K562 (cell line): ENCODE measurements at regions not wholly inside any gene's neighbourhood (a gene's known extent, or its start where the extent isn't known, plus 50 kb on each side); places are given as distances from the start of the nearest gene placed in this dataset.

ENCODE experiments used
- ATAC-seq: fragments of 200-7000 bp; cut with Tn5 transposase; 3 replicates; pipeline ENCODE4 v1.9.1; 2020; ENCODE audit warnings: moderate library complexity
- BruUV-seq: library from RNA; stranded (reverse); fragments of 400-500 nt; replicated peaks from 2 replicates; lab custom pipeline; 2021; lab: Mats Ljungman, UMichigan
- CTCF ChIA-PET: fragments of 300-600 bp; formaldehyde crosslinking; extraction: SDS; loops from one replicate; lab custom pipeline; 2021; ENCODE audit warnings: low intra/inter-chr PET ratio; lab: Yijun Ruan, JAX
- POLR2A ChIA-PET: fragments of 300-600, 350-650 bp; sonication (Branson Sonifier 250); formaldehyde crosslinking; extraction: SDS; loops from one replicate; lab custom pipeline; 2021; ENCODE audit warnings: antibody characterized with exemption, inconsistent platforms; lab: Yijun Ruan, JAX
- DNase-seq, 4 experiments: peaks; one replicate each; pipeline versions ENCODE4 v3.0.0 to v3.0.0-alpha.2; 2011 to 2018; ENCODE audit warnings: low spot score in 3 of 4, mixed read lengths in 3 of 4; ENCODE audit errors: extremely low read depth in 1 of 4
- FAIRE-seq: peaks from 2 replicates; lab custom pipeline; 2011; peaks lifted over from hg19 to GRCh38; lab: Jason Lieb, UNC
- H2AFZ ChIP-seq: 2 replicates; pipeline ENCODE4 v1.6.0; 2011; ENCODE audit warnings: low read depth, low read length, control low read depth, inconsistent platforms
- H3K27ac ChIP-seq: fragments of 200-600 bp; 3 replicates; pipeline ENCODE4 v1.8.0; 2011; ENCODE audit warnings: low read depth, mild to moderate bottlenecking, control low read depth, inconsistent platforms, low read length, moderate library complexity, mixed read lengths; ENCODE audit errors: extremely low read depth
- H3K27me3 ChIP-seq, 2 experiments: fragments of 300-600 bp in 1 of 2; 2 replicates in 1 of 2; 3 replicates in 1 of 2; pipeline versions ENCODE4 v1.6.0 to v1.8.0; 2011; ENCODE audit warnings: inconsistent platforms in 2 of 2, low read length in 2 of 2, mild to moderate bottlenecking in 1 of 2, mixed read lengths in 1 of 2, moderate library complexity in 1 of 2; ENCODE audit not compliant: control insufficient read depth in 2 of 2, insufficient read depth in 2 of 2
- H3K36me3 ChIP-seq: fragments of 300-600 bp; 3 replicates; pipeline ENCODE4 v1.8.0; 2011; ENCODE audit warnings: mild to moderate bottlenecking, low read length, inconsistent platforms; ENCODE audit not compliant: control insufficient read depth, insufficient read depth
- H3K4me1 ChIP-seq, 2 experiments: fragments of 200-600 bp in 1 of 2; replicated peaks in 1 of 2; 2 replicates in 1 of 2; 3 replicates in 1 of 2; pipeline versions ENCODE4 v1.5.1 to v1.8.0; 2011; ENCODE audit warnings: inconsistent platforms in 2 of 2, low read length in 2 of 2, mild to moderate bottlenecking in 1 of 2, mixed read lengths in 1 of 2, moderate library complexity in 1 of 2; ENCODE audit not compliant: control insufficient read depth in 2 of 2, insufficient read depth in 2 of 2
- H3K4me2 ChIP-seq: 2 replicates; pipeline ENCODE4 v1.6.1; 2011; ENCODE audit warnings: low read length, control low read depth, inconsistent platforms, mixed read lengths; ENCODE audit not compliant: insufficient read depth
- H3K4me3 ChIP-seq: fragments of 200-600 bp; sonication (generic), shearing (Covaris generic); 2 replicates; pipeline ENCODE4 v1.5.1; 2016; ENCODE audit warnings: control low read depth, inconsistent platforms
- H3K79me2 ChIP-seq: fragments of 200-600 bp; 3 replicates; pipeline ENCODE4 v1.8.0; 2011; ENCODE audit warnings: low read length, inconsistent platforms; ENCODE audit not compliant: control insufficient read depth, insufficient read depth
- H3K9ac ChIP-seq, 2 experiments: 2 replicates each; pipeline versions ENCODE4 v1.6.0 to v1.6.1; 2011; ENCODE audit warnings: low read depth in 2 of 2, low read length in 2 of 2, control low read depth in 1 of 2, inconsistent platforms in 1 of 2, mild to moderate bottlenecking in 1 of 2, mixed read lengths in 1 of 2; ENCODE audit not compliant: insufficient read depth in 1 of 2
- H3K9me1 ChIP-seq: one replicate; pipeline ENCODE4 v1.6.0; 2011; ENCODE audit warnings: inconsistent platforms, mild to moderate bottlenecking, low read length, moderate library complexity; ENCODE audit not compliant: control insufficient read depth, insufficient read depth
- H3K9me3 ChIP-seq: replicated peaks from 2 replicates; pipeline ENCODE4 v1.5.1; 2011; ENCODE audit warnings: low read depth, low read length, inconsistent platforms; ENCODE audit not compliant: control insufficient read depth, insufficient read depth
- H4K20me1 ChIP-seq: replicated peaks from 2 replicates; pipeline ENCODE4 v1.6.1; 2011; ENCODE audit warnings: low read length, inconsistent platforms, mixed read lengths; ENCODE audit not compliant: control insufficient read depth, insufficient read depth
- CTBP1 ChIP-seq: fragments of 450-650 bp; IDR thresholded peaks from 2 replicates; pipeline ENCODE4 v1.6.1; 2016; ENCODE audit warnings: borderline replicate concordance
- DMBX1 ChIP-seq: fragments of 250-450 bp; sonication (Bioruptor Pico); IDR thresholded peaks from 2 replicates; pipeline ENCODE4 v1.8.0; 2022; ENCODE audit warnings: inconsistent platforms, mild to moderate bottlenecking, moderate library complexity, borderline replicate concordance
- EP300 ChIP-seq: IDR thresholded peaks from 2 replicates; pipeline ENCODE4 v1.6.1; 2012; ENCODE audit warnings: low read length, improper control_type of control experiment
- ERF ChIP-seq: fragments of 450-650 bp; formaldehyde crosslinking; IDR thresholded peaks from 2 replicates; pipeline ENCODE4 v1.4.0; 2020; ENCODE audit warnings: mild to moderate bottlenecking, mixed read lengths
- ETS2 ChIP-seq: IDR thresholded peaks from 2 replicates; pipeline ENCODE4 v1.6.1; 2016; ENCODE audit warnings: borderline replicate concordance, missing genetic modification characterization, mild to moderate bottlenecking, moderate library complexity, missing compliant biosample characterization; ENCODE audit not compliant: poor library complexity, severe bottlenecking
- GATA2 ChIP-seq: sonication (generic); formaldehyde crosslinking; IDR thresholded peaks from 2 replicates; pipeline ENCODE4 v1.4.0; 2020; ENCODE audit warnings: mild to moderate bottlenecking, missing genetic modification reagents
- GATAD2A ChIP-seq: fragments of 450-650 bp; IDR thresholded peaks from 2 replicates; pipeline ENCODE4 v1.6.1; 2017
- MAZ ChIP-seq, 2 experiments: fragments of 450-650 bp in 1 of 2; sonication (generic) in 1 of 2; formaldehyde crosslinking; IDR thresholded peaks in 1 of 2; conservative IDR thresholded peaks in 1 of 2; 2 replicates each; pipeline versions ENCODE4 v1.4.0 to v1.5.0; 2020; ENCODE audit warnings: mild to moderate bottlenecking in 1 of 2, missing genetic modification reagents in 1 of 2
- NR2C1 ChIP-seq, 2 experiments: fragments of 450-650 bp; IDR thresholded peaks; 2 replicates each; pipeline ENCODE4 v1.6.1; 2017; ENCODE audit warnings: mild to moderate bottlenecking in 2 of 2, antibody characterized with exemption in 1 of 2, inconsistent platforms in 1 of 2, missing compliant biosample characterization in 1 of 2, missing genetic modification characterization in 1 of 2
- NR3C1 ChIP-seq: sonication (generic); formaldehyde crosslinking; IDR thresholded peaks from 2 replicates; pipeline ENCODE4 v1.8.1; 2022; ENCODE audit warnings: missing genetic modification reagents
- POLR2AphosphoS5 ChIP-seq: IDR thresholded peaks from 2 replicates; pipeline ENCODE4 v1.6.1; 2011; ENCODE audit warnings: mild to moderate bottlenecking, low read depth, low read length, moderate library complexity; ENCODE audit not compliant: control insufficient read depth, insufficient read depth
- SMAD1 ChIP-seq: fragments of 150-350 bp; IDR thresholded peaks from 2 replicates; pipeline ENCODE4 v1.6.1; 2014; ENCODE audit warnings: low read length, low read depth; ENCODE audit not compliant: partially characterized antibody
- SMAD4 ChIP-seq: fragments of 250-450 bp; sonication (Bioruptor Pico); conservative IDR thresholded peaks from 2 replicates; pipeline ENCODE4 v1.8.0; 2021; ENCODE audit warnings: inconsistent platforms, mild to moderate bottlenecking, moderate library complexity
- STAT5A ChIP-seq: IDR thresholded peaks from 2 replicates; pipeline ENCODE4 v1.6.1; 2012; ENCODE audit warnings: low read length, inconsistent platforms, borderline replicate concordance
- U2AF2 ChIP-seq: fragments of 200-400 bp; formaldehyde crosslinking; optimal IDR thresholded peaks from 2 replicates; pipeline ENCODE3; 2017; ENCODE audit warnings: low read depth, mild to moderate bottlenecking, low read length
- ZC3H11A ChIP-seq: IDR thresholded peaks from 2 replicates; pipeline ENCODE4 v1.6.1; 2012; ENCODE audit warnings: low read depth, low read length, improper control_type of control experiment
- ZNF445 ChIP-seq: fragments of 250-450 bp; sonication (Bioruptor Pico); IDR thresholded peaks from 2 replicates; pipeline ENCODE4 v1.4.0; 2020; ENCODE audit warnings: low read depth, mild to moderate bottlenecking, moderate library complexity
- ZNF586 ChIP-seq: fragments of 450-650 bp; formaldehyde crosslinking; conservative IDR thresholded peaks from 2 replicates; pipeline ENCODE4 v1.4.0; 2020; ENCODE audit warnings: mild to moderate bottlenecking, moderate library complexity
- WGBS: fragments of 100-300 bp; shearing (Covaris generic); methylation state at CpG from one replicate; pipeline ENCODE4 v1.1.6; 2016; ENCODE audit warnings: low coverage, mixed read lengths; ENCODE audit not compliant: insufficient coverage; ENCODE audit errors: missing lambda C conversion rate; 5-methylcytosine and 5-hydroxymethylcytosine counted together
- in situ Hi-C: fragments of 300-500 bp; cut with MboI; formaldehyde crosslinking; loops from 4 replicates; pipeline ENCODE4 v1.15.0; 2018; ENCODE audit warnings: inconsistent platforms, mixed read lengths
- intact Hi-C: fragments of 100-400 bp; cut with micrococcal nuclease; formaldehyde crosslinking; loops from 2 replicates; pipeline ENCODE4 v1.14.2; 2022
- TF ChIP-seq, protein P1 (sequence below): fragments of 200-400 bp; formaldehyde crosslinking; IDR thresholded peaks from 2 replicates; pipeline ENCODE4 v1.6.1; 2017; ENCODE audit warnings: mild to moderate bottlenecking, low read depth, low read length, moderate library complexity

DNA sequence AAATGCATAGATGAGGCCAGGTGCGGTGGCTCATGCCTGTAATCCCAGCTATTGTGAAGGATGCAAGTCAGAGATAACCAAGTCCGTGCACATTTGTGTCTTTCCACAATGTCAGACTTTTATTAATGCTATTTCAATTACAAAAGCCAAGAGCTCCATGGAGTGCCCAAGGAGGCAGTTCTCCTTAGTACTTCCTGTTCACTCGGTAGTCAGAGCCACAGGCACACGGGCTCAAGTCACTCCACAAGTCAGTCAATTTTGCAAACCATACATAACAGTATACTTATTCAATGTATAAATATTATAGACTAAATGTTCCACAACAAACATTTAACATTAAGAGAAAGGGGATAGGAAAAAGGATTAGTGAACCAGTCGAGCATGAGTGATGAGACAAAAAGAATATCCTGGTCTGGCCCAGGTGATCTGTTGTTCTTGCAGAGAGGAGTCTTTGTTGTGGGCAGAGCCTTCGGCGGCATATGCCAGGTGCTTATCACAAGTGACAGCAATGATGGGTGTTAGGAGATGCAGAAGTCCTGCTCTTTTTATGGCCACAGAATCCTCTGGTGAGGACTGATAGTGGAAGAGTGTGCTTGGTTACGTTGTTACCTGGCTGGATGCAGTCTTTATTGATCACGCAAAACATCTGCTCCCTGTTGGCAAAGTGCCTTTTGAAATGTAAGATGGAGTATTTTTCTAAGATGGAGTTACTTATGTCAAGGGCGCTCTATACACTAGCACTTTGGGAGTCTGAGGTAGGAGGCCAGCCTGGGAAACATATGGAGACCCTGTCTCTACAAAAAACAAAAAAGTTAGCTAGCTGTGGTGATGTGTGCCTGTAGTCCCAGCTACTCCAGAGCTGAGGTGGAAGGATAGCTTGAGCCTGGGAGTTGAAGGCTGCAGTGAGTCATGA lies 167.0 kb upstream of the FBXL17 start:
- peak overlapping the region; percentile 53 for H3K4me2 ChIP-seq
- no TSS peak for BruUV-seq
- POLR2A ChIA-PET = no interaction called here
- no peak overlapping the region for H3K4me3 ChIP-seq
- no peaks in the 10 kb centered on the region for H3K9me1 ChIP-seq
- CTCF ChIA-PET = no interaction called here
- WGBS = 5% methylated on average over 10 of the region's 10 CpGs
- H3K27ac ChIP-seq = no peak overlapping the region
- H3K79me2 ChIP-seq = no peaks in the 10 kb centered on the region
- ATAC-seq = peak; percentile 69
- peak; percentile 47 to 69 (median 57) for DNase-seq
- H3K4me1 ChIP-seq = peaks cover 0 to 13% of the 10 kb centered on the region in 2 experiments; a peak in 2 of 5 replicates
- intact Hi-C loops = no loop called here
- no peaks in the 10 kb centered on the region for H4K20me1 ChIP-seq
- no peaks in the 10 kb centered on the region for H3K9me3 ChIP-seq
- no peak overlapping the region for H3K9ac ChIP-seq
- in situ Hi-C loops = no loop called here
- FAIRE-seq = peak; percentile 74
- H3K27me3 ChIP-seq = no peaks in the 10 kb centered on the region
- H3K36me3 ChIP-seq = no peaks in the 10 kb centered on the region
- 0 out of 2 replicates have a peak overlapping the region, but pooled peaks have one; percentile 1 for H2AFZ ChIP-seq
- TF ChIP-seq DMBX1 = peak; percentile 99
- no peak for TF ChIP-seq ZC3H11A
- peak; percentile 82 for TF ChIP-seq ZNF586 (CRISPR knock-in tag)
- TF ChIP-seq ZNF445 (CRISPR knock-in tag) = 0 out of 2 replicates have a peak, but pooled peaks have one; percentile 70
- no peak for TF ChIP-seq NR3C1 (CRISPR knock-in tag)
- TF ChIP-seq STAT5A = peak; percentile 80
- TF ChIP-seq GATA2 (CRISPR knock-in tag) = peak; percentile 51; the same call in 1 of the 2 replicates
- TF ChIP-seq MAZ (CRISPR knock-in tag; conservative IDR thresholded peaks at IDR 0.05 in 1 of 2, IDR thresholded peaks at IDR 0.05 in 1 of 2) = peak in 1 of 2 experiments; percentile 84; a peak in 2 of 4 replicates
- peak; percentile 59; the same call in 1 of the 2 replicates for TF ChIP-seq EP300
- TF ChIP-seq NR2C1 (IDR thresholded peaks at IDR 0.05) = no peak
- TF ChIP-seq NR2C1 (tag; IDR thresholded peaks at IDR 0.05) = peak; percentile 89
- peak; percentile 95 for TF ChIP-seq ERF (CRISPR knock-in tag)
- TF ChIP-seq CTBP1 = peak; percentile 59; the same call in 1 of the 2 replicates
- TF ChIP-seq U2AF2 = no peak
- no peak for TF ChIP-seq SMAD1
- peak; percentile 81 for TF ChIP-seq POLR2AphosphoS5
- TF ChIP-seq, protein P1, sequence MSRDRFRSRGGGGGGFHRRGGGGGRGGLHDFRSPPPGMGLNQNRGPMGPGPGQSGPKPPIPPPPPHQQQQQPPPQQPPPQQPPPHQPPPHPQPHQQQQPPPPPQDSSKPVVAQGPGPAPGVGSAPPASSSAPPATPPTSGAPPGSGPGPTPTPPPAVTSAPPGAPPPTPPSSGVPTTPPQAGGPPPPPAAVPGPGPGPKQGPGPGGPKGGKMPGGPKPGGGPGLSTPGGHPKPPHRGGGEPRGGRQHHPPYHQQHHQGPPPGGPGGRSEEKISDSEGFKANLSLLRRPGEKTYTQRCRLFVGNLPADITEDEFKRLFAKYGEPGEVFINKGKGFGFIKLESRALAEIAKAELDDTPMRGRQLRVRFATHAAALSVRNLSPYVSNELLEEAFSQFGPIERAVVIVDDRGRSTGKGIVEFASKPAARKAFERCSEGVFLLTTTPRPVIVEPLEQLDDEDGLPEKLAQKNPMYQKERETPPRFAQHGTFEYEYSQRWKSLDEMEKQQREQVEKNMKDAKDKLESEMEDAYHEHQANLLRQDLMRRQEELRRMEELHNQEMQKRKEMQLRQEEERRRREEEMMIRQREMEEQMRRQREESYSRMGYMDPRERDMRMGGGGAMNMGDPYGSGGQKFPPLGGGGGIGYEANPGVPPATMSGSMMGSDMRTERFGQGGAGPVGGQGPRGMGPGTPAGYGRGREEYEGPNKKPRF = no peak
- TF ChIP-seq ETS2 = no peak
- TF ChIP-seq GATAD2A = no peak
- TF ChIP-seq SMAD4 = peak; percentile 96
